HepG2 (cell line): ENCODE measurements at regions not wholly inside any gene's neighbourhood (a gene's known extent, or its start where the extent isn't known, plus 50 kb on each side); places are given as distances from the start of the nearest gene placed in this dataset.

Source experiments
- ATF7 ChIP-seq, 2 experiments: fragments of 450-650 bp in 1 of 2; sonication (generic) in 1 of 2; formaldehyde crosslinking in 1 of 2; IDR thresholded peaks; 2 replicates each; pipeline versions ENCODE4 v1.4.0 to v1.6.1; 2016 to 2020; ENCODE audit warnings: antibody characterized with exemption in 1 of 2, mild to moderate bottlenecking in 1 of 2, missing genetic modification reagents in 1 of 2
- FOXP1 ChIP-seq, 2 experiments: fragments of 450-650 bp in 1 of 2; IDR thresholded peaks; 2 replicates each; pipeline ENCODE4 v1.6.1; 2017 to 2018; ENCODE audit warnings: antibody characterized with exemption in 1 of 2
- HES4 ChIP-seq: sonication (generic); formaldehyde crosslinking; IDR thresholded peaks from 2 replicates; pipeline ENCODE4 v1.9.0; 2021; ENCODE audit warnings: mild to moderate bottlenecking, missing genetic modification reagents, borderline replicate concordance
- IKZF1 ChIP-seq: fragments of 450-650 bp; IDR thresholded peaks from 2 replicates; pipeline ENCODE4 v1.7.1; 2016
- POLR2G ChIP-seq: fragments of 200-400 bp; formaldehyde crosslinking; IDR thresholded peaks from 2 replicates; pipeline ENCODE4 v1.6.1; 2018; ENCODE audit warnings: mild to moderate bottlenecking, low read depth, low read length, moderate library complexity
- SSRP1 ChIP-seq: IDR thresholded peaks from 2 replicates; pipeline ENCODE4 v1.6.1; 2016; ENCODE audit warnings: control low read depth
- SUZ12 ChIP-seq: fragments of 150-350 bp; IDR thresholded peaks from 2 replicates; pipeline ENCODE4 v1.6.1; 2014; ENCODE audit warnings: low read depth, low read length
- ZNF761 ChIP-seq: sonication (generic); formaldehyde crosslinking; conservative IDR thresholded peaks from 2 replicates; pipeline ENCODE4 v1.4.0; 2020; ENCODE audit warnings: mild to moderate bottlenecking, missing genetic modification reagents
- TF ChIP-seq, protein P1 (sequence below): sonication (generic); formaldehyde crosslinking; IDR thresholded peaks from 2 replicates; pipeline ENCODE4 v1.5.1; 2020; ENCODE audit warnings: mild to moderate bottlenecking, missing genetic modification reagents, borderline replicate concordance
- TF ChIP-seq, protein P2 (sequence below): sonication (generic); formaldehyde crosslinking; IDR thresholded peaks from 2 replicates; pipeline ENCODE4 v1.8.1; 2023; ENCODE audit warnings: mild to moderate bottlenecking, moderate library complexity, missing genetic modification reagents
- TF ChIP-seq, protein P3 (sequence below): sonication (generic); formaldehyde crosslinking; IDR thresholded peaks from 2 replicates; pipeline ENCODE4 v1.4.0; 2020; ENCODE audit warnings: low read depth, mild to moderate bottlenecking, missing genetic modification reagents
- TF ChIP-seq, protein P4 (sequence below): sonication (generic); formaldehyde crosslinking; IDR thresholded peaks from 2 replicates; pipeline ENCODE4 v1.9.0; 2021; ENCODE audit warnings: missing genetic modification reagents, borderline replicate concordance

DNA sequence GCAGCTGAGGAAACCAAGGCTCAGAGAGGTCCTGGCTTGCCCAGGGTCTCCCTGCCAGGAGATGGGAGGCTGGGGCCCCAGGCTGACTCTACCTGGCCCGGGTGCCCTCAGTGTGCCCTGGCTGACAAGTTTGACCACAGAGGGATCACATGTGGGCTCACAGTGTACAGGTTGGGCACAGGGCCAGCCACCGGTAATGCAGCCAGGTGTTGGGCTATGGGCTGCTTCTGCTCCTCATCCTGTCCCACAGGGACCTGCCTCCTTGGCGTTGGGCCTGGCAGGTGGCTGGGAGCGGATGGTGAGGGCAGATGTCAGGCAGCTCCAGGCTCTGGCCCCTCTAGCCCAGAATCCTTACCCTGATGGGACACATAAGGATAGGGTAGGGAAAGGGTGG lies 250.5 kb downstream of the LOXHD1 start (continued):
- TF ChIP-seq, protein P1, sequence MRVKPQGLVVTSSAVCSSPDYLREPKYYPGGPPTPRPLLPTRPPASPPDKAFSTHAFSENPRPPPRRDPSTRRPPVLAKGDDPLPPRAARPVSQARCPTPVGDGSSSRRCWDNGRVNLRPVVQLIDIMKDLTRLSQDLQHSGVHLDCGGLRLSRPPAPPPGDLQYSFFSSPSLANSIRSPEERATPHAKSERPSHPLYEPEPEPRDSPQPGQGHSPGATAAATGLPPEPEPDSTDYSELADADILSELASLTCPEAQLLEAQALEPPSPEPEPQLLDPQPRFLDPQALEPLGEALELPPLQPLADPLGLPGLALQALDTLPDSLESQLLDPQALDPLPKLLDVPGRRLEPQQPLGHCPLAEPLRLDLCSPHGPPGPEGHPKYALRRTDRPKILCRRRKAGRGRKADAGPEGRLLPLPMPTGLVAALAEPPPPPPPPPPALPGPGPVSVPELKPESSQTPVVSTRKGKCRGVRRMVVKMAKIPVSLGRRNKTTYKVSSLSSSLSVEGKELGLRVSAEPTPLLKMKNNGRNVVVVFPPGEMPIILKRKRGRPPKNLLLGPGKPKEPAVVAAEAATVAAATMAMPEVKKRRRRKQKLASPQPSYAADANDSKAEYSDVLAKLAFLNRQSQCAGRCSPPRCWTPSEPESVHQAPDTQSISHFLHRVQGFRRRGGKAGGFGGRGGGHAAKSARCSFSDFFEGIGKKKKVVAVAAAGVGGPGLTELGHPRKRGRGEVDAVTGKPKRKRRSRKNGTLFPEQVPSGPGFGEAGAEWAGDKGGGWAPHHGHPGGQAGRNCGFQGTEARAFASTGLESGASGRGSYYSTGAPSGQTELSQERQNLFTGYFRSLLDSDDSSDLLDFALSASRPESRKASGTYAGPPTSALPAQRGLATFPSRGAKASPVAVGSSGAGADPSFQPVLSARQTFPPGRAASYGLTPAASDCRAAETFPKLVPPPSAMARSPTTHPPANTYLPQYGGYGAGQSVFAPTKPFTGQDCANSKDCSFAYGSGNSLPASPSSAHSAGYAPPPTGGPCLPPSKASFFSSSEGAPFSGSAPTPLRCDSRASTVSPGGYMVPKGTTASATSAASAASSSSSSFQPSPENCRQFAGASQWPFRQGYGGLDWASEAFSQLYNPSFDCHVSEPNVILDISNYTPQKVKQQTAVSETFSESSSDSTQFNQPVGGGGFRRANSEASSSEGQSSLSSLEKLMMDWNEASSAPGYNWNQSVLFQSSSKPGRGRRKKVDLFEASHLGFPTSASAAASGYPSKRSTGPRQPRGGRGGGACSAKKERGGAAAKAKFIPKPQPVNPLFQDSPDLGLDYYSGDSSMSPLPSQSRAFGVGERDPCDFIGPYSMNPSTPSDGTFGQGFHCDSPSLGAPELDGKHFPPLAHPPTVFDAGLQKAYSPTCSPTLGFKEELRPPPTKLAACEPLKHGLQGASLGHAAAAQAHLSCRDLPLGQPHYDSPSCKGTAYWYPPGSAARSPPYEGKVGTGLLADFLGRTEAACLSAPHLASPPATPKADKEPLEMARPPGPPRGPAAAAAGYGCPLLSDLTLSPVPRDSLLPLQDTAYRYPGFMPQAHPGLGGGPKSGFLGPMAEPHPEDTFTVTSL (CRISPR knock-in tag): no peak
- no peak for TF ChIP-seq SUZ12
- TF ChIP-seq, protein P2, sequence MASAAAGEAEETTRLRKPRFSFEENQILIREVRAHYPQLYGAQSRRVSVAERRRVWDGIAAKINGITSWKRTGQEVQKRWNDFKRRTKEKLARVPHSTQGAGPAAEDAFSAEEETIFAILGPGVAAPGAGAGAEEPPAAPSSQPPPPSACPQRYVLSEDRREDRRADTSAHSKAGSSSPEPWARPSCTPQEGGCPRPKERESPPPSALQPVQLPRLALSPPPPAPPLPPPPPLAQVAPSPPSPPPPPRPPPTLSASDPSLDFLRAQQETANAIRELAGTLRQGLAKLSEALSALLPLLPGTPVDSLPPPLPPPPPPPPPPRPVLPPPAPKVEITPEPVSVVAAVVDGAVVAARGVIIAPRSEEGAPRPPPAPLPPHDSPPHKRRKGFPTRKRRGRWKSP (CRISPR knock-in tag): no peak
- no peak for TF ChIP-seq FOXP1 (IDR thresholded peaks at IDR 0.05)
- TF ChIP-seq FOXP1 (CRISPR knock-in tag; IDR thresholded peaks at IDR 0.05): no peak
- no peak for TF ChIP-seq ATF7 (IDR thresholded peaks at IDR 0.05)
- no peak for TF ChIP-seq ATF7 (CRISPR knock-in tag; IDR thresholded peaks at IDR 0.05)
- TF ChIP-seq IKZF1: no peak
- TF ChIP-seq ZNF761 (CRISPR knock-in tag): no peak
- no peak for TF ChIP-seq HES4 (CRISPR knock-in tag)
- TF ChIP-seq, protein P3, sequence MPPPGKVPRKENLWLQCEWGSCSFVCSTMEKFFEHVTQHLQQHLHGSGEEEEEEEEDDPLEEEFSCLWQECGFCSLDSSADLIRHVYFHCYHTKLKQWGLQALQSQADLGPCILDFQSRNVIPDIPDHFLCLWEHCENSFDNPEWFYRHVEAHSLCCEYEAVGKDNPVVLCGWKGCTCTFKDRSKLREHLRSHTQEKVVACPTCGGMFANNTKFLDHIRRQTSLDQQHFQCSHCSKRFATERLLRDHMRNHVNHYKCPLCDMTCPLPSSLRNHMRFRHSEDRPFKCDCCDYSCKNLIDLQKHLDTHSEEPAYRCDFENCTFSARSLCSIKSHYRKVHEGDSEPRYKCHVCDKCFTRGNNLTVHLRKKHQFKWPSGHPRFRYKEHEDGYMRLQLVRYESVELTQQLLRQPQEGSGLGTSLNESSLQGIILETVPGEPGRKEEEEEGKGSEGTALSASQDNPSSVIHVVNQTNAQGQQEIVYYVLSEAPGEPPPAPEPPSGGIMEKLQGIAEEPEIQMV: no peak
- no peak for TF ChIP-seq POLR2G
- TF ChIP-seq SSRP1 (CRISPR knock-in tag): no peak
- TF ChIP-seq, protein P4, sequence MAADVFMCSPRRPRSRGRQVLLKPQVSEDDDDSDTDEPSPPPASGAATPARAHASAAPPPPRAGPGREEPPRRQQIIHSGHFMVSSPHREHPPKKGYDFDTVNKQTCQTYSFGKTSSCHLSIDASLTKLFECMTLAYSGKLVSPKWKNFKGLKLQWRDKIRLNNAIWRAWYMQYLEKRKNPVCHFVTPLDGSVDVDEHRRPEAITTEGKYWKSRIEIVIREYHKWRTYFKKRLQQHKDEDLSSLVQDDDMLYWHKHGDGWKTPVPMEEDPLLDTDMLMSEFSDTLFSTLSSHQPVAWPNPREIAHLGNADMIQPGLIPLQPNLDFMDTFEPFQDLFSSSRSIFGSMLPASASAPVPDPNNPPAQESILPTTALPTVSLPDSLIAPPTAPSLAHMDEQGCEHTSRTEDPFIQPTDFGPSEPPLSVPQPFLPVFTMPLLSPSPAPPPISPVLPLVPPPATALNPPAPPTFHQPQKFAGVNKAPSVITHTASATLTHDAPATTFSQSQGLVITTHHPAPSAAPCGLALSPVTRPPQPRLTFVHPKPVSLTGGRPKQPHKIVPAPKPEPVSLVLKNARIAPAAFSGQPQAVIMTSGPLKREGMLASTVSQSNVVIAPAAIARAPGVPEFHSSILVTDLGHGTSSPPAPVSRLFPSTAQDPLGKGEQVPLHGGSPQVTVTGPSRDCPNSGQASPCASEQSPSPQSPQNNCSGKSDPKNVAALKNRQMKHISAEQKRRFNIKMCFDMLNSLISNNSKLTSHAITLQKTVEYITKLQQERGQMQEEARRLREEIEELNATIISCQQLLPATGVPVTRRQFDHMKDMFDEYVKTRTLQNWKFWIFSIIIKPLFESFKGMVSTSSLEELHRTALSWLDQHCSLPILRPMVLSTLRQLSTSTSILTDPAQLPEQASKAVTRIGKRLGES (CRISPR knock-in tag): no peak
